ENCODE measurements at regions not wholly inside any gene's neighbourhood (a gene's known extent, or its start where the extent isn't known, plus 50 kb on each side); places are given as distances from the start of the nearest gene placed in this dataset.

- no peaks in the 10 kb centered on the region for H3K27me3 ChIP-seq
- DNase-seq (no peak), ATAC-seq (ENCODE audit: low FRiP score in 2 of 2) (no peak)
- H3K27ac ChIP-seq, result peak overlapping the region in 2 of 4 donors; percentile 65 to 77
- no peak for TF ChIP-seq EP300 (IDR thresholded peaks at IDR 0.05)
- no peak for TF ChIP-seq POLR2A (IDR thresholded peaks at IDR 0.05)
- no peak for TF ChIP-seq POLR2AphosphoS5 (IDR thresholded peaks at IDR 0.05)
- no peak for TF ChIP-seq CTCF (IDR thresholded peaks at IDR 0.05)
- H3K4me1 ChIP-seq, result peaks cover 20 to 30% (median 25%) of the 10 kb centered on the region in 4 donors
- 87 to 90% methylated on average over 7 of the region's 7 CpGs for WGBS, 2 donors
- no peaks in the 10 kb centered on the region for H3K9me3 ChIP-seq
- no peak overlapping the region for H3K4me3 ChIP-seq
- no peaks in the 10 kb centered on the region for H3K36me3 ChIP-seq
These were observed 75.4 kb downstream of the VCPKMT start for GRCh38 chr14:50040895-50041465.

GRCh38 chr14:50041980-50042379 lies 74.4 kb downstream of the VCPKMT start:
- Histone ChIP-seq H3K4me3 (no peak overlapping the region), H3K27me3 (no peaks in the 10 kb centered on the region), H3K4me1 (peaks cover 20 to 31% (median 27%) of the 10 kb centered on the region in 4 donors), H3K36me3 (no peaks in the 10 kb centered on the region), H3K9me3 (no peaks in the 10 kb centered on the region), H3K27ac (no peak overlapping the region)
- DNase-seq (no peak), ATAC-seq (ENCODE audit: low FRiP score in 2 of 2) (no peak)
- 96 to 100% methylated on average over 3 of the region's 3 CpGs for WGBS, 2 donors
- no peak for TF ChIP-seq POLR2A (IDR thresholded peaks at IDR 0.05)
- TF ChIP-seq EP300 (IDR thresholded peaks at IDR 0.05), result no peak
- no peak for TF ChIP-seq POLR2AphosphoS5 (IDR thresholded peaks at IDR 0.05)
- TF ChIP-seq CTCF (IDR thresholded peaks at IDR 0.05), result no peak

GRCh38 chr14:50044042-50044651 lies 72.2 kb downstream of the VCPKMT start:
- DNase-seq (no peak), ATAC-seq (ENCODE audit: low FRiP score in 2 of 2) (no peak)
- TF ChIP-seq POLR2AphosphoS5 (IDR thresholded peaks at IDR 0.05) (no peak), CTCF (IDR thresholded peaks at IDR 0.05) (no peak), EP300 (IDR thresholded peaks at IDR 0.05) (no peak), POLR2A (IDR thresholded peaks at IDR 0.05) (peak in 1 of 4 donors; percentile 9)
- Histone ChIP-seq H3K9me3 (no peaks in the 10 kb centered on the region), H3K27ac (peak overlapping the region; percentile 74 to 85 (median 83)), H3K4me3 (no peak overlapping the region), H3K27me3 (no peaks in the 10 kb centered on the region), H3K36me3 (no peaks in the 10 kb centered on the region), H3K4me1 (peaks cover 28 to 34% (median 31%) of the 10 kb centered on the region in 4 donors)
- WGBS, 2 donors, result 52 to 64% methylated on average over 4 of the region's 4 CpGs

- peak; percentile 88 to 90 for ATAC-seq (ENCODE audit: low FRiP score in 2 of 2)
- no peaks in the 10 kb centered on the region for H3K27me3 ChIP-seq
- H3K4me1 ChIP-seq, result peaks cover 19 to 30% (median 28%) of the 10 kb centered on the region in 4 donors
- H3K9me3 ChIP-seq, result no peaks in the 10 kb centered on the region
- peak overlapping the region; percentile 74 to 85 (median 83) for H3K27ac ChIP-seq
- TF ChIP-seq EP300 (IDR thresholded peaks at IDR 0.05) (peak in 1 of 4 donors; percentile 35), POLR2A (IDR thresholded peaks at IDR 0.05) (peak in 1 of 4 donors; percentile 49), CTCF (IDR thresholded peaks at IDR 0.05) (peak in 1 of 6 experiments; percentile 7), POLR2AphosphoS5 (IDR thresholded peaks at IDR 0.05) (peak; percentile 43 to 80)
- 19 to 34% methylated on average over 8 of the region's 8 CpGs for WGBS, 2 donors
- no peaks in the 10 kb centered on the region for H3K36me3 ChIP-seq
- peak in 1 of 2 donors; percentile 89 for DNase-seq
- no peak overlapping the region for H3K4me3 ChIP-seq
These were observed 71.2 kb downstream of the VCPKMT start for GRCh38 chr14:50045039-50045711.
